ENCODE measurements at regions not wholly inside any gene's neighbourhood (a gene's known extent, or its start where the extent isn't known, plus 50 kb on each side); places are given as distances from the start of the nearest gene placed in this dataset.

- TF ChIP-seq CTCF (conservative IDR thresholded peaks at IDR 0.05; ENCODE audit: low read depth, low read length) (no peak), EZH2 (IDR thresholded peaks at IDR 0.05; ENCODE audit: borderline replicate concordance, low read depth, low read length, poor library complexity, severe bottlenecking) (no peak)
These were observed 68.3 kb upstream of the ACTRT2 start for GRCh38 chr1:2952992-2953391.
